ENCODE measurements at regions not wholly inside any gene's neighbourhood (a gene's known extent, or its start where the extent isn't known, plus 50 kb on each side); places are given as distances from the start of the nearest gene placed in this dataset.

- peaks cover 21% of the 10 kb centered on the region for H3K4me1 ChIP-seq
- H3K4me3 ChIP-seq = no peak overlapping the region
- H4K20me1 ChIP-seq = no peaks in the 10 kb centered on the region
- no peaks in the 10 kb centered on the region for H3K36me3 ChIP-seq
- no peaks in the 10 kb centered on the region for H3K27me3 ChIP-seq
- no peak overlapping the region for H3K9ac ChIP-seq
- H3K27ac ChIP-seq = no peak overlapping the region
- peak overlapping the region; percentile 50 for H3K4me2 ChIP-seq
- no peak for TF ChIP-seq Cebpa-rat (IDR thresholded peaks at IDR 0.05)
- H3K9me3 ChIP-seq = peaks cover 12% of the 10 kb centered on the region; the same call in 1 of the 2 replicates
These were observed 152.9 kb downstream of the PIK3R1 start for GRCh38 chr5:68368311-68369022.

- H3K36me3 ChIP-seq = no peaks in the 10 kb centered on the region
- peak overlapping the region; percentile 50 for H3K4me2 ChIP-seq
- no peaks in the 10 kb centered on the region for H3K27me3 ChIP-seq
- H3K27ac ChIP-seq = no peak overlapping the region
- H3K9me3 ChIP-seq = peaks cover 12% of the 10 kb centered on the region; the same call in 1 of the 2 replicates
- no peak overlapping the region for H3K9ac ChIP-seq
- no peak overlapping the region for H3K4me3 ChIP-seq
- no peak for TF ChIP-seq Cebpa-rat (IDR thresholded peaks at IDR 0.05)
- no peaks in the 10 kb centered on the region for H4K20me1 ChIP-seq
- peaks cover 21% of the 10 kb centered on the region for H3K4me1 ChIP-seq
These were observed 153.4 kb downstream of the PIK3R1 start for GRCh38 chr5:68369023-68369359.

- no peaks in the 10 kb centered on the region for H3K27me3 ChIP-seq
- no peaks in the 10 kb centered on the region for H4K20me1 ChIP-seq
- peaks cover 21% of the 10 kb centered on the region for H3K4me1 ChIP-seq
- no peaks in the 10 kb centered on the region for H3K36me3 ChIP-seq
- no peak overlapping the region for H3K4me3 ChIP-seq
- H3K4me2 ChIP-seq = peak overlapping the region; percentile 50
- H3K9ac ChIP-seq = no peak overlapping the region
- no peak overlapping the region for H3K27ac ChIP-seq
- TF ChIP-seq Cebpa-rat (IDR thresholded peaks at IDR 0.05) = no peak
- peaks cover 12% of the 10 kb centered on the region; the same call in 1 of the 2 replicates for H3K9me3 ChIP-seq
These were observed 154.0 kb downstream of the PIK3R1 start for GRCh38 chr5:68369457-68370125.

- H3K4me1 ChIP-seq = peaks cover 21% of the 10 kb centered on the region
- no peak for TF ChIP-seq Cebpa-rat (IDR thresholded peaks at IDR 0.05)
- H4K20me1 ChIP-seq = no peaks in the 10 kb centered on the region
- H3K27ac ChIP-seq = no peak overlapping the region
- H3K4me2 ChIP-seq = peak overlapping the region; percentile 50; the same call in 1 of the 2 replicates
- H3K27me3 ChIP-seq = no peaks in the 10 kb centered on the region
- peaks cover 12% of the 10 kb centered on the region; the same call in 1 of the 2 replicates for H3K9me3 ChIP-seq
- no peaks in the 10 kb centered on the region for H3K36me3 ChIP-seq
- no peak overlapping the region for H3K9ac ChIP-seq
- no peak overlapping the region for H3K4me3 ChIP-seq
These were observed 154.6 kb downstream of the PIK3R1 start for GRCh38 chr5:68370196-68370595.

GRCh38 chr5:68371607-68372006 lies 156.1 kb downstream of the PIK3R1 start:
- no peak overlapping the region for H3K4me3 ChIP-seq
- no peak overlapping the region for H3K4me2 ChIP-seq
- H3K9ac ChIP-seq = no peak overlapping the region
- H3K36me3 ChIP-seq = no peaks in the 10 kb centered on the region
- H3K4me1 ChIP-seq = peaks cover 21% of the 10 kb centered on the region
- H4K20me1 ChIP-seq = no peaks in the 10 kb centered on the region
- H3K9me3 ChIP-seq = peaks cover 12% of the 10 kb centered on the region; the same call in 1 of the 2 replicates
- no peak overlapping the region for H3K27ac ChIP-seq
- TF ChIP-seq Cebpa-rat (IDR thresholded peaks at IDR 0.05) = no peak
- H3K27me3 ChIP-seq = no peaks in the 10 kb centered on the region

GRCh38 chr5:68372161-68372560 lies 156.6 kb downstream of the PIK3R1 start:
- Histone ChIP-seq H3K4me1 (peaks cover 21% of the 10 kb centered on the region), H3K36me3 (no peaks in the 10 kb centered on the region), H4K20me1 (no peaks in the 10 kb centered on the region), H3K27ac (no peak overlapping the region), H3K4me2 (no peak overlapping the region), H3K4me3 (no peak overlapping the region), H3K9me3 (peaks cover 12% of the 10 kb centered on the region; the same call in 1 of the 2 replicates), H3K9ac (no peak overlapping the region), H3K27me3 (no peaks in the 10 kb centered on the region)
- TF ChIP-seq Cebpa-rat (IDR thresholded peaks at IDR 0.05) = no peak

GRCh38 chr5:68373050-68373449 lies 157.5 kb downstream of the PIK3R1 start:
- Histone ChIP-seq H3K9me3 (peaks cover 12% of the 10 kb centered on the region; the same call in 1 of the 2 replicates), H3K27ac (no peak overlapping the region), H3K9ac (no peak overlapping the region), H3K4me1 (peaks cover 26% of the 10 kb centered on the region), H3K4me2 (no peak overlapping the region), H4K20me1 (no peaks in the 10 kb centered on the region), H3K36me3 (no peaks in the 10 kb centered on the region), H3K27me3 (no peaks in the 10 kb centered on the region), H3K4me3 (no peak overlapping the region)
- TF ChIP-seq Cebpa-rat (IDR thresholded peaks at IDR 0.05) = no peak

- Histone ChIP-seq H3K9me3 (peaks cover 12% of the 10 kb centered on the region; the same call in 1 of the 2 replicates), H3K4me2 (no peak overlapping the region), H4K20me1 (no peaks in the 10 kb centered on the region), H3K9ac (no peak overlapping the region), H3K27me3 (no peaks in the 10 kb centered on the region), H3K4me1 (peaks cover 25% of the 10 kb centered on the region), H3K4me3 (no peak overlapping the region), H3K27ac (no peak overlapping the region), H3K36me3 (no peaks in the 10 kb centered on the region)
- no peak for TF ChIP-seq Cebpa-rat (IDR thresholded peaks at IDR 0.05)
These were observed 159.4 kb downstream of the PIK3R1 start for GRCh38 chr5:68374796-68375518.

GRCh38 chr5:68375540-68375939 lies 160.0 kb downstream of the PIK3R1 start:
- H3K27ac ChIP-seq = no peak overlapping the region
- peaks cover 26% of the 10 kb centered on the region for H3K4me1 ChIP-seq
- TF ChIP-seq Cebpa-rat (IDR thresholded peaks at IDR 0.05) = no peak
- H3K4me2 ChIP-seq = no peak overlapping the region
- no peak overlapping the region for H3K4me3 ChIP-seq
- H3K36me3 ChIP-seq = no peaks in the 10 kb centered on the region
- H4K20me1 ChIP-seq = no peaks in the 10 kb centered on the region
- no peak overlapping the region for H3K9ac ChIP-seq
- peaks cover 6% of the 10 kb centered on the region; the same call in 1 of the 2 replicates for H3K9me3 ChIP-seq
- H3K27me3 ChIP-seq = no peaks in the 10 kb centered on the region

- Histone ChIP-seq H3K27ac (no peak overlapping the region), H3K4me2 (no peak overlapping the region), H3K9me3 (no peaks in the 10 kb centered on the region), H4K20me1 (no peaks in the 10 kb centered on the region), H3K9ac (no peak overlapping the region), H3K27me3 (no peaks in the 10 kb centered on the region), H3K4me3 (no peak overlapping the region), H3K36me3 (no peaks in the 10 kb centered on the region), H3K4me1 (peaks cover 40% of the 10 kb centered on the region)
- TF ChIP-seq Cebpa-rat (IDR thresholded peaks at IDR 0.05) = no peak
These were observed 161.4 kb downstream of the PIK3R1 start for GRCh38 chr5:68376935-68377334.
